Endodermal cell (in vitro differentiated cells): ENCODE measurements at regions not wholly inside any gene's neighbourhood (a gene's known extent, or its start where the extent isn't known, plus 50 kb on each side); places are given as distances from the start of the nearest gene placed in this dataset.

ENCODE experiments used
- DNase-seq: peaks from one replicate; pipeline ENCODE4 v3.0.0-alpha.2; 2017
- H3K27ac ChIP-seq: 2 replicates; pipeline ENCODE4 v1.5.1; 2013; ENCODE audit warnings: mild to moderate bottlenecking, low read depth, low read length, moderate library complexity
- H3K27me3 ChIP-seq: 2 replicates; pipeline ENCODE4 v1.6.1; 2013; ENCODE audit warnings: mild to moderate bottlenecking, low read length, moderate library complexity; ENCODE audit not compliant: insufficient read depth, control insufficient read depth, poor library complexity, severe bottlenecking
- H3K36me3 ChIP-seq: 2 replicates; pipeline ENCODE4 v1.7.0; 2013; ENCODE audit warnings: mild to moderate bottlenecking, low read length, moderate library complexity; ENCODE audit not compliant: control insufficient read depth, insufficient read depth
- H3K4me1 ChIP-seq: one replicate; pipeline ENCODE4 v1.7.0; 2013; ENCODE audit warnings: low read length; ENCODE audit not compliant: control insufficient read depth, insufficient read depth
- H3K4me3 ChIP-seq: 2 replicates; pipeline ENCODE4 v1.5.1; 2013; ENCODE audit warnings: mild to moderate bottlenecking, low read length, moderate library complexity
- H3K9ac ChIP-seq: 2 replicates; pipeline ENCODE4 v1.6.1; 2013; ENCODE audit warnings: mild to moderate bottlenecking, low read length, moderate library complexity; ENCODE audit not compliant: poor library complexity, severe bottlenecking; ENCODE audit errors: extremely low read depth
- H3K9me3 ChIP-seq: 2 replicates; pipeline ENCODE4 v1.6.1; 2013; ENCODE audit warnings: mild to moderate bottlenecking, low read length, moderate library complexity; ENCODE audit not compliant: control insufficient read depth
- H3K27ac Mint-ChIP-seq: 2 replicates; pipeline ENCODE4 v1.8.0; 2020; ENCODE audit warnings: mixed read lengths
- H3K27me3 Mint-ChIP-seq: 2 replicates; pipeline ENCODE4 v1.8.0; 2021; ENCODE audit warnings: mild to moderate bottlenecking, mixed read lengths; ENCODE audit not compliant: insufficient read depth
- H3K36me3 Mint-ChIP-seq: 2 replicates; pipeline ENCODE4 v1.8.0; 2020; ENCODE audit warnings: low read depth, mixed read lengths
- H3K4me1 Mint-ChIP-seq: 2 replicates; pipeline ENCODE4 v1.8.0; 2020; ENCODE audit warnings: mixed read lengths
- H3K4me3 Mint-ChIP-seq: 2 replicates; pipeline ENCODE4 v1.8.0; 2020; ENCODE audit warnings: mild to moderate bottlenecking, moderate library complexity, mixed read lengths
- H3K9me3 Mint-ChIP-seq: 2 replicates; pipeline ENCODE4 v1.8.0; 2020; ENCODE audit warnings: mild to moderate bottlenecking, mixed read lengths
- CTCF ChIP-seq: fragments of 200-600 bp; sonication (generic); conservative IDR thresholded peaks from 2 replicates; pipeline ENCODE4 v1.5.0; 2021; ENCODE audit warnings: antibody characterized with exemption, mild to moderate bottlenecking
- WGBS, 2 experiments: methylation state at CpG; one replicate each; pipeline versions ENCODE4 v1.1.5 to v1.1.7; 2013; ENCODE audit warnings: missing lambda C conversion rate in 2 of 2, mixed read lengths in 1 of 2; ENCODE audit not compliant: insufficient coverage in 1 of 2, insufficient read length in 1 of 2; 5-methylcytosine and 5-hydroxymethylcytosine counted together

GRCh38 chr2:195392446-195393336, 264.3 kb upstream of the SLC39A10 start:
- DNase-seq = no peak
- no peaks in the 10 kb centered on the region for H3K36me3 ChIP-seq
- no peaks in the 10 kb centered on the region for H3K36me3 Mint-ChIP-seq
- TF ChIP-seq CTCF = no peak
- WGBS, 2 experiments = 73 to 93% methylated on average over 2 of the region's 2 CpGs
- H3K27me3 Mint-ChIP-seq = no peaks in the 10 kb centered on the region
- H3K27me3 ChIP-seq = no peaks in the 10 kb centered on the region
- H3K27ac ChIP-seq = no peak overlapping the region
- H3K4me3 Mint-ChIP-seq = no peak overlapping the region
- H3K4me1 ChIP-seq = peaks cover 9% of the 10 kb centered on the region
- H3K27ac Mint-ChIP-seq = no peak overlapping the region
- H3K9me3 Mint-ChIP-seq = no peaks in the 10 kb centered on the region
- H3K4me1 Mint-ChIP-seq = peaks cover 32% of the 10 kb centered on the region
- no peak overlapping the region for H3K9ac ChIP-seq
- H3K9me3 ChIP-seq = no peaks in the 10 kb centered on the region
- H3K4me3 ChIP-seq = no peak overlapping the region

DNA sequence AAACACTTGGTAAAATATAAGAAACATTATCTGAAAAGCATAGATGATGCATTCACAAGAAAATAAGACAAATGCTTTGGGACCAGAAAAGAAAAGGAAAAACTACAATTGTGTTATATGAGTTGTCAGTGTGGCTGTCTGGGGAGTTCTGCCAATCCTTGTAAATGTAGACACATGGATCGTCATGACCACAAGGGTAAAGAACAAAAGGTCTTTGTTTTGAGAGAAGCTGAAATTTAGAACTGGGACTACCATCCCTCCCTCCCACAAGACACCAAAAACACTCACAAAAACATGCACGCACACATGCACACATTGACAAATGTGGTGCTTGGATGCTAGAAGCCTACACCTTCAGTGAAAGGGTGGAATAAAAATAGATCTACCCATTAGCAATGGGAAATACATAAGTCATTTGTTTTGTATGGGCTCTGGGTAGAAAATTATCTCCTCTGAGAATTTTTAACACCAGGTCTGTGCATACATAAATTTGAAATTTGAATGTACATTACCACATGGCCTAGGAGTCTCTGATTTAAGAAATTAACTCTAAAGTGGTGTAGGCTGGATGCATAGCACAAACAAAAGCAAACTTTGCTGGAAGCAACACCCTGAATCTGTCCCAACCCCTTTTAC, 266.2 kb upstream of the SLC39A10 start:
- H3K9me3 ChIP-seq = no peaks in the 10 kb centered on the region
- Mint-ChIP-seq H3K4me3 (no peak overlapping the region), H3K4me1 (peaks cover 30% of the 10 kb centered on the region), H3K27me3 (no peaks in the 10 kb centered on the region), H3K36me3 (no peaks in the 10 kb centered on the region), H3K27ac (no peak overlapping the region), H3K9me3 (no peaks in the 10 kb centered on the region)
- no peak for TF ChIP-seq CTCF
- H3K9ac ChIP-seq = no peak overlapping the region
- no peak for DNase-seq
- H3K27ac ChIP-seq = no peak overlapping the region
- H3K4me3 ChIP-seq = no peak overlapping the region
- H3K36me3 ChIP-seq = no peaks in the 10 kb centered on the region
- H3K4me1 ChIP-seq = peaks cover 8% of the 10 kb centered on the region
- WGBS, 2 experiments = 100% methylated on average over 2 of the region's 2 CpGs; no CpG with 5 or more reads in 1 of the 2 experiments
- H3K27me3 ChIP-seq = no peaks in the 10 kb centered on the region

DNA sequence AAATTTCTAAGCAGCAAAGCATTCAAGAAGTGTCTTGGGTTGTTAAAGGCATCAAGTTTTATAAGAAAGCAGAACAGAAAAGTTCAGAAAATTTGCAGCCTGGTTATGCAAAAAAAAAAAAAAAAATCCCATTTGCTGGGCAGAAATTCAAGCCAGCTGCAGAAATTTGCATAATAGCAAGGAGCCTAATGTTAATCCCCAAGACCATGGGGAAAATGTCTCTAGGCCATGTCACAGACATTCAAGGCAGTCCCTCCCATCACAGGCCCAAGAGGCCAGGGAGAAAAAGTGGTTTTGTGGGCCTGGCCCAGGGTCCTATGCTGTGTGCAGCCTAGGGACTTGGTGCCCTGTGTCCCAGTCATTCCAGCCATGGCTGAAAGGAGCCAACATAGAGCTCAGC, 269.0 kb upstream of the SLC39A10 start:
- H3K27ac ChIP-seq = no peak overlapping the region
- Mint-ChIP-seq H3K27me3 (no peaks in the 10 kb centered on the region), H3K4me3 (no peak overlapping the region), H3K36me3 (no peaks in the 10 kb centered on the region), H3K27ac (no peak overlapping the region), H3K9me3 (no peaks in the 10 kb centered on the region), H3K4me1 (peaks cover 21% of the 10 kb centered on the region)
- H3K36me3 ChIP-seq = no peaks in the 10 kb centered on the region
- no peak for TF ChIP-seq CTCF
- H3K4me3 ChIP-seq = no peak overlapping the region
- H3K9me3 ChIP-seq = no peaks in the 10 kb centered on the region
- H3K9ac ChIP-seq = no peak overlapping the region
- DNase-seq = no peak
- H3K4me1 ChIP-seq = peaks cover 3% of the 10 kb centered on the region
- H3K27me3 ChIP-seq = no peaks in the 10 kb centered on the region
